ENCODE measurements at regions not wholly inside any gene's neighbourhood (a gene's known extent, or its start where the extent isn't known, plus 50 kb on each side); places are given as distances from the start of the nearest gene placed in this dataset.

DNA sequence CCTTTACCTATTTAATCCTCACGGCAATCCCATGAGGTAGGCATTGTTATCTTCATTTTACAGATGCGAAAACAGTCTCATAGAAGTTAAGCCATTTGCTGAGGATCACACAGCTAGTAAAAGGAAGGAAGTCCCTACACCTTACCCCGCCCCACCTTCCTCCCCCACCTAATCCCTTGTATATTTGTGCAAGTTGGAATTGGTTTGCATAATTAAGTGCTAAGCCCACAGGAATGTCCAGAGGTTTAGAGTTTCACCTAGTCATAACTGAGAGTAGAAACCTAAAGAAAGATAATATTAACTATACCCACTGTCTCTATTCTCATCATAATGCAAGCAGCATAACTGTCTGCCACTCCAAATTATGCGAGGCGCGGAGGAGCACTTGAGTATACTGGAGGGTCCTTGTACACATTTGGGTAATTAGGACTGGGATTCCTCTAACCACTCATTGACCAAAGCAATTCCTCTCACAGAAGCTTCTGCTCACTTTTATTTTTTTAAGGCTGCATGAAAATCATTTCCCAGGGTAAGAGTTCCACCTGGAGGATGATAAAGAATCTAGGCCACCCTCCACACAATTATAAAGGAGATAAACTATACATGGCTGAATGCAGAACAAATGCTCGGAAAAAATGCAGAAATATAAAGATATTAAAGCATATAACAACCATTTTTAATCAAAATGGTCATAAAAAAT, 199.9 kb downstream of the FAM181B start:
- TF ChIP-seq TOX (CRISPR knock-in tag; IDR thresholded peaks at IDR 0.05; ENCODE audit: borderline replicate concordance) (no peak), SNAI2 (CRISPR knock-in tag; IDR thresholded peaks at IDR 0.05) (no peak), RARB (CRISPR knock-in tag; IDR thresholded peaks at IDR 0.05) (no peak), OSR1 (CRISPR knock-in tag; IDR thresholded peaks at IDR 0.05) (no peak), GLIS3 (CRISPR knock-in tag; IDR thresholded peaks at IDR 0.05) (no peak), ZNF8 (CRISPR knock-in tag; IDR thresholded peaks at IDR 0.05) (no peak), ZNF565 (CRISPR knock-in tag; conservative IDR thresholded peaks at IDR 0.05; ENCODE audit: low read depth) (no peak), TCF4 (CRISPR knock-in tag; IDR thresholded peaks at IDR 0.05; ENCODE audit: borderline replicate concordance) (no peak), PPARA (CRISPR knock-in tag; IDR thresholded peaks at IDR 0.05; ENCODE audit: borderline replicate concordance) (no peak), ZFP30 (CRISPR knock-in tag; IDR thresholded peaks at IDR 0.05) (no peak), ARNTL (CRISPR knock-in tag; IDR thresholded peaks at IDR 0.05; ENCODE audit: borderline replicate concordance, low read depth) (no peak), ESRRG (CRISPR knock-in tag; IDR thresholded peaks at IDR 0.05) (no peak), BACH2 (CRISPR knock-in tag; IDR thresholded peaks at IDR 0.05; ENCODE audit: borderline replicate concordance) (no peak)
- TF ChIP-seq, protein P1, sequence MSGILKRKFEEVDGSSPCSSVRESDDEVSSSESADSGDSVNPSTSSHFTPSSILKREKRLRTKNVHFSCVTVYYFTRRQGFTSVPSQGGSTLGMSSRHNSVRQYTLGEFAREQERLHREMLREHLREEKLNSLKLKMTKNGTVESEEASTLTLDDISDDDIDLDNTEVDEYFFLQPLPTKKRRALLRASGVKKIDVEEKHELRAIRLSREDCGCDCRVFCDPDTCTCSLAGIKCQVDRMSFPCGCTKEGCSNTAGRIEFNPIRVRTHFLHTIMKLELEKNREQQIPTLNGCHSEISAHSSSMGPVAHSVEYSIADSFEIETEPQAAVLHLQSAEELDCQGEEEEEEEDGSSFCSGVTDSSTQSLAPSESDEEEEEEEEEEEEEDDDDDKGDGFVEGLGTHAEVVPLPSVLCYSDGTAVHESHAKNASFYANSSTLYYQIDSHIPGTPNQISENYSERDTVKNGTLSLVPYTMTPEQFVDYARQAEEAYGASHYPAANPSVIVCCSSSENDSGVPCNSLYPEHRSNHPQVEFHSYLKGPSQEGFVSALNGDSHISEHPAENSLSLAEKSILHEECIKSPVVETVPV (CRISPR knock-in tag; IDR thresholded peaks at IDR 0.05): no peak
- TF ChIP-seq, protein P2, sequence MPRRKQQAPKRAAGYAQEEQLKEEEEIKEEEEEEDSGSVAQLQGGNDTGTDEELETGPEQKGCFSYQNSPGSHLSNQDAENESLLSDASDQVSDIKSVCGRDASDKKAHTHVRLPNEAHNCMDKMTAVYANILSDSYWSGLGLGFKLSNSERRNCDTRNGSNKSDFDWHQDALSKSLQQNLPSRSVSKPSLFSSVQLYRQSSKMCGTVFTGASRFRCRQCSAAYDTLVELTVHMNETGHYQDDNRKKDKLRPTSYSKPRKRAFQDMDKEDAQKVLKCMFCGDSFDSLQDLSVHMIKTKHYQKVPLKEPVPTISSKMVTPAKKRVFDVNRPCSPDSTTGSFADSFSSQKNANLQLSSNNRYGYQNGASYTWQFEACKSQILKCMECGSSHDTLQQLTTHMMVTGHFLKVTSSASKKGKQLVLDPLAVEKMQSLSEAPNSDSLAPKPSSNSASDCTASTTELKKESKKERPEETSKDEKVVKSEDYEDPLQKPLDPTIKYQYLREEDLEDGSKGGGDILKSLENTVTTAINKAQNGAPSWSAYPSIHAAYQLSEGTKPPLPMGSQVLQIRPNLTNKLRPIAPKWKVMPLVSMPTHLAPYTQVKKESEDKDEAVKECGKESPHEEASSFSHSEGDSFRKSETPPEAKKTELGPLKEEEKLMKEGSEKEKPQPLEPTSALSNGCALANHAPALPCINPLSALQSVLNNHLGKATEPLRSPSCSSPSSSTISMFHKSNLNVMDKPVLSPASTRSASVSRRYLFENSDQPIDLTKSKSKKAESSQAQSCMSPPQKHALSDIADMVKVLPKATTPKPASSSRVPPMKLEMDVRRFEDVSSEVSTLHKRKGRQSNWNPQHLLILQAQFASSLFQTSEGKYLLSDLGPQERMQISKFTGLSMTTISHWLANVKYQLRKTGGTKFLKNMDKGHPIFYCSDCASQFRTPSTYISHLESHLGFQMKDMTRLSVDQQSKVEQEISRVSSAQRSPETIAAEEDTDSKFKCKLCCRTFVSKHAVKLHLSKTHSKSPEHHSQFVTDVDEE (CRISPR knock-in tag; IDR thresholded peaks at IDR 0.05): no peak
- TF ChIP-seq, protein P3, sequence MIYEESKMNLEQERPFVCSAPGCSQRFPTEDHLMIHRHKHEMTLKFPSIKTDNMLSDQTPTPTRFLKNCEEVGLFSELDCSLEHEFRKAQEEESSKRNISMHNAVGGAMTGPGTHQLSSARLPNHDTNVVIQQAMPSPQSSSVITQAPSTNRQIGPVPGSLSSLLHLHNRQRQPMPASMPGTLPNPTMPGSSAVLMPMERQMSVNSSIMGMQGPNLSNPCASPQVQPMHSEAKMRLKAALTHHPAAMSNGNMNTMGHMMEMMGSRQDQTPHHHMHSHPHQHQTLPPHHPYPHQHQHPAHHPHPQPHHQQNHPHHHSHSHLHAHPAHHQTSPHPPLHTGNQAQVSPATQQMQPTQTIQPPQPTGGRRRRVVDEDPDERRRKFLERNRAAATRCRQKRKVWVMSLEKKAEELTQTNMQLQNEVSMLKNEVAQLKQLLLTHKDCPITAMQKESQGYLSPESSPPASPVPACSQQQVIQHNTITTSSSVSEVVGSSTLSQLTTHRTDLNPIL (CRISPR knock-in tag; IDR thresholded peaks at IDR 0.05; ENCODE audit: low read depth): no peak
- no peak for ATAC-seq

- TF ChIP-seq ZNF8 (CRISPR knock-in tag; IDR thresholded peaks at IDR 0.05): no peak
- TF ChIP-seq RARB (CRISPR knock-in tag; IDR thresholded peaks at IDR 0.05): no peak
- TF ChIP-seq, protein P4, sequence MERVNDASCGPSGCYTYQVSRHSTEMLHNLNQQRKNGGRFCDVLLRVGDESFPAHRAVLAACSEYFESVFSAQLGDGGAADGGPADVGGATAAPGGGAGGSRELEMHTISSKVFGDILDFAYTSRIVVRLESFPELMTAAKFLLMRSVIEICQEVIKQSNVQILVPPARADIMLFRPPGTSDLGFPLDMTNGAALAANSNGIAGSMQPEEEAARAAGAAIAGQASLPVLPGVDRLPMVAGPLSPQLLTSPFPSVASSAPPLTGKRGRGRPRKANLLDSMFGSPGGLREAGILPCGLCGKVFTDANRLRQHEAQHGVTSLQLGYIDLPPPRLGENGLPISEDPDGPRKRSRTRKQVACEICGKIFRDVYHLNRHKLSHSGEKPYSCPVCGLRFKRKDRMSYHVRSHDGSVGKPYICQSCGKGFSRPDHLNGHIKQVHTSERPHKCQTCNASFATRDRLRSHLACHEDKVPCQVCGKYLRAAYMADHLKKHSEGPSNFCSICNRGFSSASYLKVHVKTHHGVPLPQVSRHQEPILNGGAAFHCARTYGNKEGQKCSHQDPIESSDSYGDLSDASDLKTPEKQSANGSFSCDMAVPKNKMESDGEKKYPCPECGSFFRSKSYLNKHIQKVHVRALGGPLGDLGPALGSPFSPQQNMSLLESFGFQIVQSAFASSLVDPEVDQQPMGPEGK (CRISPR knock-in tag; IDR thresholded peaks at IDR 0.05; ENCODE audit: borderline replicate concordance): no peak
- TF ChIP-seq, protein P3 (CRISPR knock-in tag; IDR thresholded peaks at IDR 0.05; ENCODE audit: low read depth): no peak
- TF ChIP-seq, protein P1 (CRISPR knock-in tag; IDR thresholded peaks at IDR 0.05): no peak
- no peak for TF ChIP-seq ZNF70 (CRISPR knock-in tag; IDR thresholded peaks at IDR 0.05)
- TF ChIP-seq, protein P2 (CRISPR knock-in tag; IDR thresholded peaks at IDR 0.05): no peak
- no peak for TF ChIP-seq TOX (CRISPR knock-in tag; IDR thresholded peaks at IDR 0.05; ENCODE audit: borderline replicate concordance)
- no peak for TF ChIP-seq ZFP3 (CRISPR knock-in tag; IDR thresholded peaks at IDR 0.05)
- no peak for TF ChIP-seq ESRRG (CRISPR knock-in tag; IDR thresholded peaks at IDR 0.05)
- TF ChIP-seq BACH2 (CRISPR knock-in tag; IDR thresholded peaks at IDR 0.05; ENCODE audit: borderline replicate concordance): no peak
- no peak for TF ChIP-seq TCF4 (CRISPR knock-in tag; IDR thresholded peaks at IDR 0.05; ENCODE audit: borderline replicate concordance)
- no peak for TF ChIP-seq ZNF565 (CRISPR knock-in tag; conservative IDR thresholded peaks at IDR 0.05; ENCODE audit: low read depth)
- no peak for TF ChIP-seq CSDC2 (CRISPR knock-in tag; IDR thresholded peaks at IDR 0.05)
- TF ChIP-seq SNAI2 (CRISPR knock-in tag; IDR thresholded peaks at IDR 0.05): no peak
- TF ChIP-seq, protein P5, sequence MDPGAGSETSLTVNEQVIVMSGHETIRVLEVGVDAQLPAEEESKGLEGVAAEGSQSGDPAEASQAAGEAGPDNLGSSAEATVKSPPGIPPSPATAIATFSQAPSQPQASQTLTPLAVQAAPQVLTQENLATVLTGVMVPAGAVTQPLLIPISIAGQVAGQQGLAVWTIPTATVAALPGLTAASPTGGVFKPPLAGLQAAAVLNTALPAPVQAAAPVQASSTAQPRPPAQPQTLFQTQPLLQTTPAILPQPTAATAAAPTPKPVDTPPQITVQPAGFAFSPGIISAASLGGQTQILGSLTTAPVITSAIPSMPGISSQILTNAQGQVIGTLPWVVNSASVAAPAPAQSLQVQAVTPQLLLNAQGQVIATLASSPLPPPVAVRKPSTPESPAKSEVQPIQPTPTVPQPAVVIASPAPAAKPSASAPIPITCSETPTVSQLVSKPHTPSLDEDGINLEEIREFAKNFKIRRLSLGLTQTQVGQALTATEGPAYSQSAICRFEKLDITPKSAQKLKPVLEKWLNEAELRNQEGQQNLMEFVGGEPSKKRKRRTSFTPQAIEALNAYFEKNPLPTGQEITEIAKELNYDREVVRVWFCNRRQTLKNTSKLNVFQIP (CRISPR knock-in tag; IDR thresholded peaks at IDR 0.05; ENCODE audit: borderline replicate concordance, low read depth): no peak
- no peak for TF ChIP-seq ZFP30 (CRISPR knock-in tag; IDR thresholded peaks at IDR 0.05)
- no peak for TF ChIP-seq GLIS3 (CRISPR knock-in tag; IDR thresholded peaks at IDR 0.05)
- ATAC-seq: no peak
These were observed 203.7 kb downstream of the FAM181B start for GRCh38 chr11:82529936-82530335.

Data from SK-N-SH treated with all-trans-retinoic acid at 6 μM for 48 hours (cell line).